Activated CD4-positive, alpha-beta T cell treated with anti-CD3 and anti-CD28 coated beads, Interleukin-2, amount 10 ng/mL, durations not matched to agents 24 days and 14 days (primary cell): ENCODE measurements at regions not wholly inside any gene's neighbourhood (a gene's known extent, or its start where the extent isn't known, plus 50 kb on each side); places are given as distances from the start of the nearest gene placed in this dataset.

ENCODE experiments used
- DNase-seq: peaks from one replicate; pipeline ENCODE4 v3.0.0; 2022
- H3K27ac Mint-ChIP-seq: one replicate; pipeline ENCODE4 v1.8.0; 2022; ENCODE audit warnings: mild to moderate bottlenecking, mixed read lengths
- H3K27me3 Mint-ChIP-seq: one replicate; pipeline ENCODE4 v1.8.0; 2022; ENCODE audit warnings: mixed read lengths
- H3K36me3 Mint-ChIP-seq: one replicate; pipeline ENCODE4 v1.8.0; 2022; ENCODE audit warnings: low read depth, mild to moderate bottlenecking, mixed read lengths
- H3K4me1 Mint-ChIP-seq: one replicate; pipeline ENCODE4 v1.8.0; 2021; ENCODE audit warnings: mixed read lengths
- H3K4me3 Mint-ChIP-seq: one replicate; pipeline ENCODE4 v1.8.0; 2022; ENCODE audit warnings: mild to moderate bottlenecking, moderate library complexity, mixed read lengths
- H3K9me3 Mint-ChIP-seq: one replicate; pipeline ENCODE4 v1.8.0; 2021; ENCODE audit warnings: mixed read lengths
- intact Hi-C: fragments of 100-400 bp; cut with micrococcal nuclease; formaldehyde crosslinking; loops from one replicate; pipeline ENCODE4 v1.15.1; 2023

- H3K27ac Mint-ChIP-seq = no peak overlapping the region
- no peaks in the 10 kb centered on the region for H3K9me3 Mint-ChIP-seq
- DNase-seq = no peak
- intact Hi-C loops = no loop called here
- H3K4me1 Mint-ChIP-seq = no peaks in the 10 kb centered on the region
- peaks cover 2% of the 10 kb centered on the region for H3K27me3 Mint-ChIP-seq
- no peaks in the 10 kb centered on the region for H3K36me3 Mint-ChIP-seq
- H3K4me3 Mint-ChIP-seq = no peak overlapping the region
Observed at GRCh38 chr11:130653838-130654636, 205.6 kb downstream of the ADAMTS15 start.

DNA sequence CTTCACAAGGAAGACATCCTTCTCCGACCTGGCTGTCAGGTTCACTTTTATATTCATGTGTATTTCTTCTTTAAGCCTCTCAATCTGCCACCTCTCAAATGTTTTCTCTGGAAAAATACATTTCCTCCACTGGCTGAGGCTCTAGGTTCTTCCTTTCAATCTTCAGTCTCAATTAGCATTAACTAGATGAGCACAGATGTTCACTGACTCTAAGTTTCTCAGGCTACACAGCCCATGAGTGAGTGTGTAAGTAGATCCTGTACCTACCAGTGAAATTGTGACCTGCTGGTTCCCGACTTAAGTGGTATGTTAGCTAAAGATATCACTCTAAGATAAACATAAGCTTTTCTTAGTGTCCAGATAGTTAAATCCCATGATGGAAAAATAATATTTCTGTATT, 206.9 kb downstream of the ADAMTS15 start:
- H3K4me1 Mint-ChIP-seq = no peaks in the 10 kb centered on the region
- intact Hi-C loops = no loop called here

DNA sequence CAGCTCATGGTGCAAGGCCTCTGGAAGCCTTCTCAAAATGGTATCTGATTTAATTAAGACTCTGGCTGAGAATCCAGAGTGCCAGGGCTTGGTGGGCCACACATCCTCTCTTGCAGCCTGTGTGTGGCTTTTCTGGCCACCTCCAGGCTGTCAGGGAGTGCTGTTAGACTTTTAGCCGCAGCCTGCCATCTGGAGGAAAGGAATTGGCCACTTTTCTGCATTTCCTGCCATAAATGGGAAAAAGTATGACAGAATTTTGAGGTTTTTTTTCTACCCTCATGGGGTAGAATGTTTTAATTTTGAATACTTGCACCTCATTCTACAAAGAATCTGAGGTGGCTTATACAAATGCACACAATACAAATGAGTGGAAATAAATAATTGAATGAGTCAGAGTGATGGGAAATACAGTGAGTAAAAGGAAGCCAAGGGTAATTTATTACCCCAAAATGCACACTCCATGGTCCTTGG, 218.4 kb downstream of the ADAMTS15 start:
- intact Hi-C loops = no loop called here
- H3K36me3 Mint-ChIP-seq = no peaks in the 10 kb centered on the region
- H3K27me3 Mint-ChIP-seq = no peaks in the 10 kb centered on the region
- H3K4me3 Mint-ChIP-seq = no peak overlapping the region
- no peaks in the 10 kb centered on the region for H3K4me1 Mint-ChIP-seq
- no peak overlapping the region for H3K27ac Mint-ChIP-seq
- H3K9me3 Mint-ChIP-seq = no peaks in the 10 kb centered on the region
- no peak for DNase-seq

More for the DNA sequence above, 206.9 kb downstream of the ADAMTS15 start:
- DNase-seq = no peak
- Mint-ChIP-seq H3K27ac (no peak overlapping the region), H3K9me3 (no peaks in the 10 kb centered on the region), H3K27me3 (peaks cover 2% of the 10 kb centered on the region), H3K4me3 (no peak overlapping the region), H3K36me3 (no peaks in the 10 kb centered on the region)

- Mint-ChIP-seq H3K27ac (no peak overlapping the region), H3K27me3 (no peaks in the 10 kb centered on the region), H3K4me3 (no peak overlapping the region), H3K36me3 (no peaks in the 10 kb centered on the region), H3K4me1 (no peaks in the 10 kb centered on the region), H3K9me3 (no peaks in the 10 kb centered on the region)
- DNase-seq = no peak
- intact Hi-C loops = no loop called here
Observed at GRCh38 chr11:130668751-130669150, 220.3 kb downstream of the ADAMTS15 start.

DNA sequence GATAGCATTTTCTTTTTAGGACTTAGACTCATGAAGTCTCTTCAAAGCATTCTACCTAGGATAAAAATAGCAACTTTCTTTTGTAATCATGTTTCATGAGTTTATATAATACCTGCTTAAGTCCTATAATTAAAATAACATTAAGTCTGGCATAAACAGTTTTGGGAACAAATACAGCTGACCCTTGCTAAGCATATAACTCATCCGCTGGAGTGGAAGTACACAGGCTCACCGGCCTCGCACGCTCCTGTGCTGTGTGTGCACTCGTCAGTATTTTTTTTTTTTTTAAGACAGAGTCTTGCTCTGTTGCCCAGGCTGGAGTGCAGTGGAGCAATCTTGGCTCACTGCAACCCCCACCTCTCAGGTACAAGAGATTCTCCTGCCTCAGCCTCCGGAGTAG, 221.8 kb downstream of the ADAMTS15 start:
- H3K9me3 Mint-ChIP-seq = no peaks in the 10 kb centered on the region
- no peak for DNase-seq
- intact Hi-C loops = no loop called here
- H3K4me1 Mint-ChIP-seq = no peaks in the 10 kb centered on the region
- H3K4me3 Mint-ChIP-seq = no peak overlapping the region
- no peaks in the 10 kb centered on the region for H3K27me3 Mint-ChIP-seq
- no peaks in the 10 kb centered on the region for H3K36me3 Mint-ChIP-seq
- no peak overlapping the region for H3K27ac Mint-ChIP-seq

DNA sequence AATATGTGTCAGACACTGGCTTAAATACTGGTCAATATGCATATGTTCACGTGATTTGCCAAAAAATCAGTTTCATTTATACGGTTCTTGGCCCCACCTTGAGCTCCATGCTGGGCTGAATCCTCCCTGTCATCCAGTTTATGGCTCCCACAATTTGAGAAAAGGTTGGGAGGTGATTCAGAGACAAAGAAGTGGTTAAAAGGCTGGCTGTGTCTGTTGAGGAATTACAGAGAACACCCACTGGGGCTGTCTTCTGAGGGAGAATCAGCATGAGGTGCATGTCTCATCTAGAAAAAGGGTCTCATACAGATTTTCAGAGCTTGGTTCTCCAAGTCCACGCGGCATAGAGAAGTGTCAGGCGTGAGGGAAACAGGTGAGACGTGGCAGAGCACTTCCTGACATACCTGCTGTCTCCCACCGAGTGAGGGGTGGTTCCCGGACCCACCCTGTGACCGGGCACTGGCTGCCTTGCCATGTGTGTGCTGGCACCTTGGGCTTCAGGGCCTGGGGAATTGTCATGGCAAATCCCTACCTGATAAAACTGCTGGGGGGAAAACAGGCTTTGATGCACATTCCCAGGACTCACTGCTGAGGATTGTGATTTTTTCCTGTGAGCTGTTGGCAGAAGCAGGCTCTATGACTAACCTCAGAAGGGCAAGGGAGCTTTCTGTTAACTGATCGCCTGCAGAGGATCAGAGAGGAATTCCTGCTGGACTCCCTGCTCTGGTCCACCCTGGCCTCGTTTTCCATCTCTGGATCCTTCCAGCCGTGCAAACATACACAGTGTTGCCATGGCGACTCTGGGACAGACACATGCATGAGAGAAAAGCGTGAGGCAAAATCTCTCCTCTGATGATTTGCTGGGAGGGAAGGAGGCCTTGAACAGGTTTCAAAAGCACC, 223.6 kb downstream of the ADAMTS15 start:
- no peaks in the 10 kb centered on the region for H3K27me3 Mint-ChIP-seq
- H3K36me3 Mint-ChIP-seq = no peaks in the 10 kb centered on the region
- no peak for DNase-seq
- H3K4me3 Mint-ChIP-seq = no peak overlapping the region
- H3K4me1 Mint-ChIP-seq = no peaks in the 10 kb centered on the region
- H3K9me3 Mint-ChIP-seq = no peaks in the 10 kb centered on the region
- intact Hi-C loops = no loop called here
- no peak overlapping the region for H3K27ac Mint-ChIP-seq

GRCh38 chr11:130672911-130673310, 224.5 kb downstream of the ADAMTS15 start:
- Mint-ChIP-seq H3K27ac (no peak overlapping the region), H3K9me3 (no peaks in the 10 kb centered on the region), H3K27me3 (no peaks in the 10 kb centered on the region), H3K4me1 (no peaks in the 10 kb centered on the region), H3K4me3 (no peak overlapping the region), H3K36me3 (no peaks in the 10 kb centered on the region)
- no peak for DNase-seq
- intact Hi-C loops = no loop called here

GRCh38 chr11:130673698-130674097, 225.3 kb downstream of the ADAMTS15 start:
- Mint-ChIP-seq H3K4me3 (no peak overlapping the region), H3K27ac (no peak overlapping the region), H3K36me3 (no peaks in the 10 kb centered on the region), H3K4me1 (no peaks in the 10 kb centered on the region), H3K27me3 (no peaks in the 10 kb centered on the region), H3K9me3 (peaks cover under 1% of the 10 kb centered on the region)
- intact Hi-C loops = no loop called here
- DNase-seq = no peak

DNA sequence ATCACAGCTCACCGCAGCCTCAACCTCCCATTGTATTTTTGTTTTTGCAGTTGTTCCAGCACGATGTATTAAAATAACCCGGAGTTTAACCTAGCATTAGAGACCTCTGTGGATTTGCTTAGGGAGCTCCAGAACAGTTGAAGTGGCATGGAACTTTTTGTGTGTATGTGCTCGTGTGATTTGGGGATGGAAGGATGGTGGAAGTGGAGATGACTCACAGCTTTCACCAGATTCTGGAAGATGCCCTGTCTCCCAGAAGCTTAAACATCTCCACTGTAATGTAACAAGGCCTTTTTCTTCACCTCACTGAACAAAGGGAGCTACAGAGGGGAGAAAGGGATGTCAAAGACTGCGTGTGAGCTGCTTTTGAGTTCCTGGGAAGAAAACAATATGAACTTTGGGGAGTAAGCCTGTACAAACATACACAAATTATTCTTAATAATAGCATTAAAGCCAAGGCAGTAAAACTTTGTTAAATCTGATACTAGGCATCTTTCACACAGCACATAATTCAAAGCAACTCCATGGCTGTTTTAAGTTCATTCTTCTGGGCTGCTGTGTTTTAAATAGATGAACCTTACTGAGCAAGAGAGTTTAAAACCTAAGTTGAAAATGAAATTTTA, 226.4 kb downstream of the ADAMTS15 start:
- intact Hi-C loops = no loop called here
- H3K36me3 Mint-ChIP-seq = no peaks in the 10 kb centered on the region
- no peak overlapping the region for H3K27ac Mint-ChIP-seq
- H3K4me3 Mint-ChIP-seq = no peak overlapping the region
- peaks cover 10% of the 10 kb centered on the region for H3K9me3 Mint-ChIP-seq
- H3K4me1 Mint-ChIP-seq = no peaks in the 10 kb centered on the region
- DNase-seq = no peak
- H3K27me3 Mint-ChIP-seq = no peaks in the 10 kb centered on the region

DNA sequence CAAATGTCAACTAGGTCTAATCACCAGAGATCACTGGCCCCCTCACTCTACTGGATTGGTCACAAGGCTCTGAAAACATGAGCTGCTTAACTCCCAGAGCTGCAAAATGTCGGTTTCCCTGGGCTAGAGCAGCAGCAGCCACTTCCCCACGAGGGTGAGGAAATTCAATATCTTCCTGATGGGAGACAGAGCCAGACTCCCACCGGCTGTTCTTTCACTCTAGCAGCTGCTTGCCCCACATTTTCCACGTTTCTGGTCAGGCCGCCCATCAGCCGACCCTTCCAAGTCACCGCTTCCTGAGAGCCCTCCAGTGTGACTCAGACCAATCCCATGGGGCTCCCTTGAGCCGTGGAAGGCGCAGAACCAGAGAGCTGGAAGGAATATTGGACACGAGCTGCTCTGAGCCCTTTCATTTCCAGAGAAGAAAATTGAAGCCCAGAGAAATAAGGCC, 227.0 kb downstream of the ADAMTS15 start:
- no peak overlapping the region for H3K4me3 Mint-ChIP-seq
- H3K4me1 Mint-ChIP-seq = no peaks in the 10 kb centered on the region
- no peak for DNase-seq
- H3K9me3 Mint-ChIP-seq = peaks cover 10% of the 10 kb centered on the region
- no peaks in the 10 kb centered on the region for H3K27me3 Mint-ChIP-seq
- H3K36me3 Mint-ChIP-seq = no peaks in the 10 kb centered on the region
- H3K27ac Mint-ChIP-seq = no peak overlapping the region
- intact Hi-C loops = no loop called here

GRCh38 chr11:130675917-130676316, 227.5 kb downstream of the ADAMTS15 start:
- Mint-ChIP-seq H3K27ac (no peak overlapping the region), H3K9me3 (peaks cover 11% of the 10 kb centered on the region), H3K27me3 (no peaks in the 10 kb centered on the region), H3K4me1 (no peaks in the 10 kb centered on the region), H3K36me3 (no peaks in the 10 kb centered on the region), H3K4me3 (no peak overlapping the region)
- intact Hi-C loops = no loop called here
- no peak for DNase-seq

DNA sequence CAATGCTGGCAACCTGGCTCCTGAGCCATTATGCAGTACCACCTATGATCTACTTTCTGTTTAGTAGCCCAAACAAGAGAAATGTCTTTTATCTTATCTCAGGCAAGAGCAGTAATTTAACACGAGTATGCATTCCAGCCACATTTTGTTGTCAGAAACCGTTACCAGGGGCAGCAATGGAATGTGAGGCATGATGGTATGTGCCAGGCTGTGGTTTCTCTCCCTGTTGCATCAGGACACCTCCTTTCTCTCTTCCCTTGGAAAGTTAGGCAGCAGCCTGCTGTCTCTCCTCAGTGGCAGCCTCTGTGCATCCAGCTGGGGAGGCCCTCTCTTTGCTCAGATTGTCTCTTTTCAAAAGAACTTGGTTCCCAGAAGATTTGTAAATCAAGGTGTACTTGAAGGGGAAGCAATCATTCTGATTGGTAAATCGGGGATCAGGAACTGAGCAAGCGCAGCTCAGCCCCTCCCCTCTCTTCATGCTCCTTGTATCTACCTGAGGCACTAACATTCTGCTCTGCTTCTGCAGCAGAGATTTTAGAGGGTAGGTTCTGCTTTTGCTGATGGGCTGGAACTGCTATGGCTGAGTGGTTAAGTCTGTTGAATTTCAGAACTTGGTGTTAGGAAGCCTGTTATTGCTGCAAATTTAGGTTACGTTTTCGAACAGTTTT, 229.2 kb downstream of the ADAMTS15 start:
- peaks cover 18% of the 10 kb centered on the region for H3K9me3 Mint-ChIP-seq
- DNase-seq = no peak
- H3K27me3 Mint-ChIP-seq = peaks cover 4% of the 10 kb centered on the region
- H3K27ac Mint-ChIP-seq = no peak overlapping the region
- intact Hi-C loops = no loop called here
- no peaks in the 10 kb centered on the region for H3K36me3 Mint-ChIP-seq
- H3K4me1 Mint-ChIP-seq = no peaks in the 10 kb centered on the region
- no peak overlapping the region for H3K4me3 Mint-ChIP-seq

DNA sequence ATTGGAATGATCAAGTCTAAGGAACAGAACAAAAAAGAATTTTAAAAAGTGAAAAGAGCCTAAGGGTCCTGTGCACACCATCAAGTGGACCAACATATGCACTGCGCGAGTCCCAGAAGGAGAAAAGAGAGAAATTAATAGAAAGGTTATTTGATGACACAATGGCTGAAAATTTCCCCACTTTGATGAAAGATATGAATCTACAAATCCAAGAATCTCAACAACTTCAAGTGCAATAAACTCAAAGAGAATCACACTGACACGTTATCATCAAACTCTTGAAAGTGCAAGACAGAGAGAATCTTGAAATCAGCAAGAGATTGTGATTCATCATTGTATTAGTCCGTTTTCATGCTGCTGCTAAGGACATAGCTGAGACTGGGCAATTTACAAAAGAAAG, 230.8 kb downstream of the ADAMTS15 start:
- Mint-ChIP-seq H3K4me3 (no peak overlapping the region), H3K36me3 (no peaks in the 10 kb centered on the region), H3K9me3 (peaks cover 18% of the 10 kb centered on the region), H3K27ac (no peak overlapping the region), H3K27me3 (peaks cover 5% of the 10 kb centered on the region), H3K4me1 (no peaks in the 10 kb centered on the region)
- intact Hi-C loops = no loop called here
- DNase-seq = no peak
